HG02852 (cell line): ENCODE measurements at regions not wholly inside any gene's neighbourhood (a gene's known extent, or its start where the extent isn't known, plus 50 kb on each side); places are given as distances from the start of the nearest gene placed in this dataset.

Experiments
- ATAC-seq: cut with Tn5 transposase; IDR thresholded peaks from one replicate; pipeline ENCODE4 v1.9.1; 2021; ENCODE audit warnings: mild to moderate bottlenecking, moderate library complexity; ENCODE audit not compliant: unreplicated experiment

GRCh38 chr4:38189445-38189844, 229.2 kb downstream of the PTTG2 start:
- no peak for ATAC-seq

DNA sequence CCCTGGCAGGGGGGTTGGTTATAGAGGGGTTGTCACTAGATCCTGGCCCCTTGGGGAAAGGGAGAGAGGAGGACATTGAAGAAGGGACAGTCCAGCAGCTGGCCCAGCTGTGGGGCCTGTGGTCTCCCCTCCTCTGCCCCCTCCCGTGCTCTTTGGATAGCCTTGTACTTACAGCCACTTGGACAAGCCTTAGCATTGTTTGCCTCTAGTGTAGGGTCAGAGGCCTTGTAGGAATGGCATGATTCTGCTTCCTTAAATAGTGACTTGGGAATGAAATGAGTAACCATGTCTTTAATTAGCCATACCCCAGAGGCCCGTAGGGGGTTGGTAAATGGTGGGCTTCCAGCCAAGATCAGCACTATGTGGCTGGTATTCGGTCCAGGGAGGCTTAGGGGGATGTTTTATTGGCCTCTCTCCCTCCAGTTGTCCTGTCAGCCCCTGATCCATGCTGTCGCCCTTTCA, 230.6 kb downstream of the PTTG2 start:
- ATAC-seq = no peak

GRCh38 chr4:38192516-38192915, 232.3 kb downstream of the PTTG2 start:
- no peak for ATAC-seq

- no peak for ATAC-seq
These were observed 233.2 kb downstream of the PTTG2 start for GRCh38 chr4:38193236-38193863.

DNA sequence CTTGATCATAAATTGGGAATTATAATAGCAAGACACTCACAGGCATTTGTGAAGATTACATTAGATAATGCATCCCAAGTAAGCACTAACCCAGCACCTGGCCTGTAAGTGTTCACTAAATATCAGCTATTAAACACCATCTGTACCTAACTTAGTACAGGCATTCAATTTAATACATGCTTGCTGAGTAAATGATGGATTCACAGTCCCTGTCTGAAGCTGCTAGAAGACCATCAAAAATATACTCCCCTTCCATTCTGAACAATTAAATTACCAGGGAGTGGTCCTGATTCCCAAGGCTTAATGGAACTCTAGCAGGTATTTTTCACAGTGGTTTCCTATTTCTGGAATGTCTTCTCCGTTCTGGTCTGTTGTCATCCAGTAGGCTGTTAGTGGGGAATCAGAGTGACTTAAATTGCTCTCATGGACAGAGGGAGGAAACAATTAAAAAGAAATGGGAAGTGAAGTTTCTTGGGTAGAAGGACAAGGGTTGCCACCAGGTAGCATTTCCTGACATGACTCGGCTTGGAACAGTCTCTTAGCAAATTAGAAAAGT, 233.9 kb downstream of the PTTG2 start:
- ATAC-seq = no peak

- ATAC-seq = no peak
These were observed 235.3 kb downstream of the PTTG2 start for GRCh38 chr4:38195486-38195885.

- ATAC-seq = no peak
These were observed 235.7 kb downstream of the PTTG2 start for GRCh38 chr4:38195911-38196310.

GRCh38 chr4:38202242-38202641, 242.0 kb downstream of the PTTG2 start:
- ATAC-seq = no peak

DNA sequence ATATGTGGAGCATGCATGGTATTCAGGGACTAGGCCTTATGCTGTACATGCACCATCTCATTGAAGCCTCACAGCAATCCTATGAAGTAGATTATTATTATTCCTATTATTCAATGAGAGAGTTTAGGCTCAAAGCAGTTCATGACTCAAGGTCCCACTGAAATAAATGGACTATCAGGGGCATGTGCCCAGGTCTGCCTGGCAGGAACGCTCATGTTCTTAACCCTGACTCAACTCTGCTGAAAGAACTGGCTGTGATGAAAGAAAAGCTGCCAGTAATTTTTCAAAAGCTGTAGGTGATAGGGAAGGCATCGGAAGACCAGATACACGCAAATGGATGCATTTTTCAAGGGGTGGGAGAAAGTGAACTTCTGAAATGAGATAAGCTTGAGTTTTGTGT, 243.4 kb downstream of the PTTG2 start:
- no peak for ATAC-seq

GRCh38 chr4:38204339-38205035, 244.3 kb downstream of the PTTG2 start:
- ATAC-seq = no peak

DNA sequence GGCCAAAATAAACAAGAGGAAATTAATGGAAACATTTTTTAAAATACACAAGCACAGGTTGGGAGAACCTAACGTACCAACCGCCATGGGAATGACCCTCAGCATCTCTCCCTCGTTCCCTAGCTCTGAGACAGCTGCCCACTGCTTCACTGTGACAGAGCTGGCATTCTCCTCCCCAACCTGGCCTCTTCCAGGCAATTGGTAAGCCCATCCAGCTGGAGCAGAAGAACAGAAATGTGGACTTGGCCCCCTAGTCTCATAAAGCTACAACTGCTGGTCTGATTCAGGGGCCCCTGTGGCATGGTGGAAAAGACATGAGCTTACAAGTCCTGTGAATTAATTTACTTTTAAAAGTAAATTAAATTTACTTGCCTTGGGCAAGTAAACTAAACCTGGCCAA, 245.1 kb downstream of the PTTG2 start:
- no peak for ATAC-seq

DNA sequence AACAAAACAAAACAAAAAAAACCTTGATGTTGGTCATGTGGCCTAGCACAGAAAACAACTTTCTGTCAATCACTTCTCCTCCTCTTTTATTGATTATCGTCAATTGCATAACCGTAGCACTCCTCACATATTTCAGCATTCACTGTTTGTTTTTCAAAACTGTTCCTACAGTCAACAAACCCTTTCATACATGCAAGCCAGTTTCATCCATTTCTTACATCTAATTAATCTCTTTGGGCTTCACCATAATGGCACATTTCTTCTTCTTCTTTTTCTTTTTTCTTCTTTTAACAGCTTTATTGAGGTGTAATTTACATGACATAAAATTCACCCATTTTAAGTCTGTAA, 246.9 kb downstream of the PTTG2 start:
- ATAC-seq = no peak

DNA sequence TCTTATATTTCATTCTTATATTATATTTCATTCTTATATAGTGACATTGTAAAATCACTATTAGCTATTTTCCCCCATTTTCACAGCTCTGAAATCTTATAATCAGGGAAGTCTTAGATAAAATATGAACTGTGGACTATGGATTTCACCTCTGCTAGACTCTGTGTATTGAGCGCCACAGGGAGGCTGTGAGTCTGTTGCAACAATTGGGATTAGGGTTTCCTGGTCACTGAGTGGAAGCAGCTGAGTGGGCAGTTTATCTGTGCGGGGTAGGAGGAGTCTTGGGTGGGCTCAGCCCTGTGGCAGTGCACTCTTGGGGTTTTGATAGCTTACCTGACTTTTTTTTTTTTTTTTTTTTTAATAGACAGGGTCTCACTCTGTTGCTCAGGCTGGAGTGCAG, 249.5 kb downstream of the PTTG2 start:
- ATAC-seq = no peak

GRCh38 chr4:38210396-38211114, 250.4 kb downstream of the PTTG2 start:
- no peak for ATAC-seq

DNA sequence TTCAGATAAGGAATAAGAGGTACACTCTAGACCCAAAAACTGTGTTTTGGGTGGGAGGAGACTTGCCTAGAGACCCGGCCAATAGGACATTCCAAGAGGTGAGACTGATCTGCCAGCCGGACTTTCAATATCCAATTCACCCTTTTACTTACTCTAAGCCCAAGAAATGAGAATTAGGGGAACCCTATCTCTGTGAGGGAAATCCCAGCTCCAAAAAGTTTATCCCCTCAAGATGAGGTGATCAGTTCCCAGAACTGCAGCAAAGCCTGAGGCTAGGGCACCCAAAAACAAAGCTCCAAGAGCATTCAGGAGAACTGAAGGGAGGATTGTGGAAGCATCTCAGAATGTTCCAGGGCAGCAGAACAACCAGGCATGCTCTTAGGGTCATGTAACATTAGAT, 251.7 kb downstream of the PTTG2 start:
- ATAC-seq = no peak

DNA sequence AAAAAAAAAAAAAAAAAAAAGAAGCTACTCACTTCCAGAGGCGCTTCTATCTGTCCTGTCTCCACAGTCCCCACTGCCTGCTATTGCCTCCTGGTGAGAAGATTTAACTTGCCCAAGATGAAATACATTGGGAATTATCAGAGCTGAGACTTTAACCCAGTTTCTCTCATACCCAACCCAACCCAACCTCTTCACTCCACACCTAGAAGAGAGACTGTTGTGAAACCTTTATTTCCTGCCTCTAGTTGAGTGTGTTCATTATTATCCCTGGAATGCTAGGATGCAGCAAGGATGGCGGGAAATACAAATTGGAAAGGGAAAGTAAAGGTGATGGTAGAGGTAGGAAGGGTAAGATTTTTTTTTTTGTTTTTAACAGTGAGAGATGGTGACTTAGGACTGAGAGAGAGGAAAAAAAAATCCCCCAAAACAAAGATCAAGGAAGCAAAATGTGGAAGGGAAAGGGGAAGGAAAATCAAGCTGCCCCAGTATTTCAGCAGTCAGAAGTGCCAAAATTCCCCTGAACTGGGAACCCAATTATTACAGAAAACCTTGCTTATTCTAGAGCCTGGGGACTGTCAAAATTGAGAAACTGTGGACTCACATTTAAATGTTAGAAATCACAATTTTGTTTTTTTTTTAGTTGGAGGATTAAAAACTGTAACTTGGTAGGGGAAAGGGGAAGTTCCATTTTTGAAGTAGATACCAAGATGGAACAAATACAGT, 253.0 kb downstream of the PTTG2 start:
- ATAC-seq = no peak

GRCh38 chr4:38222892-38223291, 262.7 kb downstream of the PTTG2 start:
- no peak for ATAC-seq

DNA sequence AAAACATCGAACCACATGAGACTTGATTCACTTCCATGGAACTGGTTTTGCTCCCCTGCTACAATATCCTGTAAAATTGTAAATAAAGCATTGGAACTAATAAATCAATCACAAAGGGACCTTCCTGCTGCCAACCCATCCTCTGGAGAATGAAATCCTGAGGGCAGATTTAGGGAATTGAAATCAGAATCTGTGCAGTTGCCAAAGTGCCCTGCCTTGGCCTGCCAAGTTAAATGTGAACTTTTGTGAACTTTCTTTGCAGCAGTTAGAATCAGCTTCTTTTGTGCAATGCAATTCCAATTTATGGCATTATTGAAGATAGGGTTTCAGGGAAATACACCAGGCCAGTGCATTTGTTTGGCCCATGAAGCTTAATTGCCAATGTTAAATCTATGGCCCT, 263.1 kb downstream of the PTTG2 start:
- ATAC-seq = no peak

DNA sequence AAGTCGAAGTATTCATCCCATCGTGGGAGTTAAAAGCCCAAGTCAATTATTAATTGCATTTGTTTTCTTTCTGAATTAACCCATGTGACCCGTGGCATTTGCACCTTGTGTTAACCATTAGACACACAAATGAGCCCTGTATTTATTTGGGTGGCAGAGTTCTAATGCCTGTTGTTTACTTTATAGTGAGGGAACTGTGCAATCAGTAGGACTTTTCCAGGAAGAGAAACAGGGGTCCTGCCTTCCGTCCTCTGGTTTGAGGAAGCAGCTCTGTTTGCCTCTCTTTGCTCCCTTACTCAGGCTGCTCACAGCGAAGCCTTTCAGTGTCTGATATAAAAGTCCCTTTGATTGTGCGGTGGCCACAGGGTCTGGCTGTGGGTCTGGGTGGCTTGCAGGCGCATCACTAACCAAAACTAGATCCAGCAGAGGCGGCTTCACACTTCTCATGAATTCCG, 263.6 kb downstream of the PTTG2 start:
- ATAC-seq = no peak

DNA sequence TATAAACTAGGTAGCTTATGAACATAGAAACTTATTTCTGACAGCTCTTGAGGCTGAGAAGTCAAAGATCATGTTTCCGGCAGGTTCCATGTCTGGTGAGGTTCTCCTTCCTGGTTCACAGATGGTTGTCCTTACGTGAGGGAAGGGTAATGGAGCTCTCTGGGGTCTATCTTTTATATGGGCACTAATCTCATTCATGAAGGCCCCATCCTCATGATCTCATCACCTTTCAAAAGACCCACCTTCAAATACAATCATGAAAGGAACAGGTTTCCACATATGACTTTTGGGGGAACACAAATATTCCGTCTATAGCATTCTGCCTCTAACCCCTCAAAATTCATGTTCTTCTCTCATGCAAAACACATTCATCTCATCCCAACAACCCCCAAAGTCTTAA, 264.7 kb downstream of the PTTG2 start:
- ATAC-seq = no peak

GRCh38 chr4:38226170-38226569, 266.0 kb downstream of the PTTG2 start:
- no peak for ATAC-seq
